Uterus (tissue), 3 donors: ENCODE measurements at regions not wholly inside any gene's neighbourhood (a gene's known extent, or its start where the extent isn't known, plus 50 kb on each side); places are given as distances from the start of the nearest gene placed in this dataset.
A peak's percentile ranks its signal among the peaks of the same experiment; 100 is the strongest.
"Not testable (repeated sequence)": the region's sequence is repeated elsewhere in the genome, so short reads cannot be mapped to it uniquely, and the experiment has no call there.

ENCODE experiments used
- DNase-seq, 2 donors: peaks; one replicate each; pipeline ENCODE4 v3.0.0-alpha.2; 2019 to 2020
- H3K27ac ChIP-seq, 2 donors: fragments of 200-600 bp; sonication (generic); 1 replicate in 1 of 2; 2 replicates in 1 of 2; pipeline ENCODE4 v1.5.1; 2016 to 2018
- H3K27me3 ChIP-seq, 2 donors: fragments of 200-600 bp; sonication (generic); one replicate each; pipeline ENCODE4 v1.5.1; 2018 to 2019; ENCODE audit warnings: control low read depth in 1 of 2
- H3K36me3 ChIP-seq, 2 donors: fragments of 200-600 bp; sonication (generic); one replicate each; pipeline ENCODE4 v1.5.1; 2019; ENCODE audit warnings: control low read depth in 1 of 2
- H3K4me1 ChIP-seq, 2 donors: fragments of 200-600 bp; sonication (generic); one replicate each; pipeline ENCODE4 v1.5.1; 2018 to 2019; ENCODE audit warnings: control low read depth in 1 of 2
- H3K4me3 ChIP-seq, 2 donors: fragments of 200-600 bp; sonication (generic); 1 replicate in 1 of 2; 2 replicates in 1 of 2; pipeline ENCODE4 v1.5.1; 2018 to 2019; ENCODE audit warnings: mild to moderate bottlenecking in 1 of 2
- H3K9me3 ChIP-seq, 2 donors: fragments of 200-600 bp; sonication (generic); one replicate each; pipeline ENCODE4 v1.5.1; 2019; ENCODE audit warnings: control low read depth in 1 of 2
- POLR2A ChIP-seq, 2 donors: fragments of 450-650 bp; IDR thresholded peaks; one replicate each; pipeline ENCODE4 v1.6.1; 2016; ENCODE audit warnings: antibody characterized with exemption in 2 of 2, mild to moderate bottlenecking in 1 of 2, moderate library complexity in 1 of 2
- intact Hi-C: fragments of 100-400 bp; cut with DNase I; formaldehyde crosslinking; loops from one replicate; pipeline ENCODE4 v1.15.1; 2023; ENCODE audit warnings: low total_unique reads
- TF ChIP-seq, protein P1 (sequence below), 4 experiments: fragments of 200-600 bp in 2 of 4; fragments of 450-650 bp in 2 of 4; sonication (generic) in 2 of 4; IDR thresholded peaks; one replicate each; pipeline ENCODE4 v1.5.1; 2016 to 2019; ENCODE audit warnings: antibody characterized with exemption in 4 of 4, mild to moderate bottlenecking in 2 of 4, moderate library complexity in 1 of 4
- donor health status: DM: yes; HTN: yes; CAD: no.

DNA sequence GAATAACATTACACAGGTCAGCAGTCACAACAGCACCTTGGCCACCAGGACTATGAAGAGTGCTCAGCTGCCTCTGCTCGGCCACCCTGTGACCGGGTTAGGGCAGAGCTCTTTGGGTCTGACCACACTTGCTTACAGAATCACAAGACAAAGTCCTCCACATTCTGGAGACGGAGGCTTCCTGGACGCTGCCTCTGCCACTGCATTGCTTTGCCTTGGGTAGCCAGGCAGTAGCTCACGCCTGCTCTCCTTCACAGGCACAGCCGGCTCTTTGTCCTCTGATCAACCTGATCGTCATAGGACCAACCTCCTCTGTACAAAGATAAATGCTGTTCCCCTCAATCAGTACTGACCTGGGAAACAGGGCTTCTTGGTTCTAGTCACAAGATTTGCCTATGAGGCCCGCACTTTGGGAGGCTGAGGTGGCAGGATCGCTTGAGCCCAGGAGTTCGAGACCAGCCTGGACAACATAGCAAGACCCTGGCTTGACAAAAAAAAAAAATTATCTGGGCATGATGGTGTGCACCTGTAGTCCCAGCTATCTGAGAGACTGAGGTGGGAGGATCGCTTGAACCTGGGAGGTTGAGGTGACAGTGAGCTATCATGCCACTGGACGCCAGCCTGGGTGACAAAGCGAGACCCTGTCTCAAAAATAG is 128.4 kb upstream of the IER5L start:
- intact Hi-C loops: no loop called here
- H3K27me3 ChIP-seq: no peaks in the 10 kb centered on the region
- no peaks in the 10 kb centered on the region for H3K36me3 ChIP-seq
- H3K27ac ChIP-seq: no peak overlapping the region
- no peak for DNase-seq
- TF ChIP-seq, protein P1, sequence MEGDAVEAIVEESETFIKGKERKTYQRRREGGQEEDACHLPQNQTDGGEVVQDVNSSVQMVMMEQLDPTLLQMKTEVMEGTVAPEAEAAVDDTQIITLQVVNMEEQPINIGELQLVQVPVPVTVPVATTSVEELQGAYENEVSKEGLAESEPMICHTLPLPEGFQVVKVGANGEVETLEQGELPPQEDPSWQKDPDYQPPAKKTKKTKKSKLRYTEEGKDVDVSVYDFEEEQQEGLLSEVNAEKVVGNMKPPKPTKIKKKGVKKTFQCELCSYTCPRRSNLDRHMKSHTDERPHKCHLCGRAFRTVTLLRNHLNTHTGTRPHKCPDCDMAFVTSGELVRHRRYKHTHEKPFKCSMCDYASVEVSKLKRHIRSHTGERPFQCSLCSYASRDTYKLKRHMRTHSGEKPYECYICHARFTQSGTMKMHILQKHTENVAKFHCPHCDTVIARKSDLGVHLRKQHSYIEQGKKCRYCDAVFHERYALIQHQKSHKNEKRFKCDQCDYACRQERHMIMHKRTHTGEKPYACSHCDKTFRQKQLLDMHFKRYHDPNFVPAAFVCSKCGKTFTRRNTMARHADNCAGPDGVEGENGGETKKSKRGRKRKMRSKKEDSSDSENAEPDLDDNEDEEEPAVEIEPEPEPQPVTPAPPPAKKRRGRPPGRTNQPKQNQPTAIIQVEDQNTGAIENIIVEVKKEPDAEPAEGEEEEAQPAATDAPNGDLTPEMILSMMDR (IDR thresholded peaks at IDR 0.05): no peak
- no peak for TF ChIP-seq POLR2A (IDR thresholded peaks at IDR 0.05)
- H3K9me3 ChIP-seq: no peaks in the 10 kb centered on the region
- no peaks in the 10 kb centered on the region for H3K4me1 ChIP-seq
- no peak overlapping the region for H3K4me3 ChIP-seq

DNA sequence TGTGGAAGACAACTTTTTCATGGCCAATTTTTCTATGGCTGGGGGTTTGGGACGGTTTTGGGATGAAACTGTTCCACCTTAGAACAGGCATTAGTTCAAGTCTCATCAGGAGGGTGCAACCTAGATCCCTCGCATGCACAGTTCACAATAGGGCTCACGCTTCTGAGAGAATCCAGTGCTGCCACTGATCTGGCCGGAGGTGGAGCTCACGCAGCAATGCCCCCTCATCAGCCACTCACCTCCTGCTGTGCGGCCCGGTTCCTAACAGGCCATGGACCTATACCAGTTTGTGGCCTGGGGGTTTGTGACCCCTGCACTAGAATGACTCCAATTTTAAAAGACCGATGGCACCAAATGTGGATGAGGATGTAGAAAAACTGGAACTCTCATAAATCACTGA is 127.2 kb upstream of the IER5L start:
- Histone ChIP-seq H3K27me3 (no peaks in the 10 kb centered on the region), H3K9me3 (no peaks in the 10 kb centered on the region), H3K36me3 (no peaks in the 10 kb centered on the region), H3K4me3 (no peak overlapping the region), H3K4me1 (no peaks in the 10 kb centered on the region), H3K27ac (no peak overlapping the region)
- no peak for DNase-seq
- intact Hi-C loops: no loop called here
- TF ChIP-seq POLR2A (IDR thresholded peaks at IDR 0.05): no peak
- TF ChIP-seq, protein P1 (IDR thresholded peaks at IDR 0.05): no peak

DNA sequence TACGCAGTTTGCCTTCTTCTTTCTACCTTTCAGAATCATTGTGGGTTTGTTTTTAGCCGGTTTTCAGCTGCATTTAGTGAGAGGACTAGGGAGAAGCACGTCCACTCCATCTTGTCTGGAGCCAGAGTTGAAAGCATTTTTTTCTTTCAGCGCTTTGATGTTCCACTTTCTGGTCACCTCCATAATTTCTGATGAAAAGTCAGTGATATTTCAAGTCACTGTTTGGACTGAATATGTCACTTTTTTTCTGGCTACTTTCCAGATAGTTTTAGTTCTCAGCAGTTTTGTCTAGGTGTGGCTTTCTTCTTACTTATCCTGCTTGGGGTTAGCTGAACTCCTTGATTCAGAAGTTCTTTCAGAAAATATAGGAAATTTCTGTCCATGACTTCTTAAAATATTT is 123.9 kb upstream of the IER5L start:
- Histone ChIP-seq H3K27me3 (no peaks in the 10 kb centered on the region), H3K27ac (no peak overlapping the region), H3K36me3 (no peaks in the 10 kb centered on the region), H3K4me3 (no peak overlapping the region), H3K4me1 (no peaks in the 10 kb centered on the region), H3K9me3 (no peaks in the 10 kb centered on the region)
- intact Hi-C loops: no loop called here
- DNase-seq: no peak
- no peak for TF ChIP-seq POLR2A (IDR thresholded peaks at IDR 0.05)
- TF ChIP-seq, protein P1 (IDR thresholded peaks at IDR 0.05): no peak

DNA sequence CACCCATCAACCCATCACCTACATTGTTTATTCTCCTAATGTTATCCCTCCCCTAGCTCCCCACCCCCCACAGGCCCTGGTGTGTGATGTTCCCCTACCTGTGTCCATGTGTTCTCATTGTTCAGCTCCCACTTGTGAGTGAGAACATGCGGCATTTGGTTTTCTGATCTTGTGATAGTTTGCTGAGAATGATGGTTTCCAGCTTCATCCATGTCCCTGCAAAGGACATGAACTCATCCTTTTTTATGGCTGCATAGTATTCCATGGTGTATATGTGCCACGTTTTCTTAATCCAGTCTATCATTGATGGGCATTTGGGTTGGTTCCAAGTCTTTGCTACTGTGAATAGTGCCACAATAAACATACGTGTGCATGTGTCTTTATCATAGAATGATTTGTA is 118.1 kb upstream of the IER5L start:
- H3K27me3 ChIP-seq, H3K4me1 ChIP-seq, H3K27ac ChIP-seq, H3K4me3 ChIP-seq, H3K36me3 ChIP-seq, H3K9me3 ChIP-seq, intact Hi-C loops, DNase-seq: not testable (repeated sequence)

DNA sequence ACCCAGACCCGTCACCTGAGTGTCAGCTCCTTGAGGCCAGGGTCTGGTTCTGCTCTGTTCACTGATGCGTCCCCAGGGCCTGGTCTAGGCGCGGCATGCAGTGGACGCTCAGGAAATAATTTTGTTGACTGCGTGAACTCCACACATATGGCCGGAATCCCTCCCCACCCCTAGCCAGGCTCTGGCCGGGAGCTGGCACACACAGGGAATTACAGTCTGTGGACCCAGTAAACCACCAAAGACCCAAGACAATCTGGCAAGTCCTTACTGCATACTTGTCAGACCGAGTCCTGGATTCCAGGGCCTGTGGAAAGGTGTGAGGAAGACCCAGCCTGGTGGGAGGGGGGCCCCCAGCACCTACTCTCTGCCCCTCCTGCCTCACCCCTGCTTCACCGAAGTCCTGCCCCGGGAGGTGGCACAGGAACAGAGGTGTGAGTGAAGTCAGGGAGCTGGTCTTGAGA is 113.0 kb upstream of the IER5L start:
- intact Hi-C loops: no loop called here
- H3K27ac ChIP-seq: no peak overlapping the region
- no peaks in the 10 kb centered on the region for H3K9me3 ChIP-seq
- no peaks in the 10 kb centered on the region for H3K27me3 ChIP-seq
- H3K4me3 ChIP-seq: no peak overlapping the region
- no peaks in the 10 kb centered on the region for H3K36me3 ChIP-seq
- DNase-seq: peak in 1 of 2 donors; percentile 7
- H3K4me1 ChIP-seq: no peaks in the 10 kb centered on the region
- TF ChIP-seq POLR2A (IDR thresholded peaks at IDR 0.05): no peak
- TF ChIP-seq, protein P1 (IDR thresholded peaks at IDR 0.05): no peak

DNA sequence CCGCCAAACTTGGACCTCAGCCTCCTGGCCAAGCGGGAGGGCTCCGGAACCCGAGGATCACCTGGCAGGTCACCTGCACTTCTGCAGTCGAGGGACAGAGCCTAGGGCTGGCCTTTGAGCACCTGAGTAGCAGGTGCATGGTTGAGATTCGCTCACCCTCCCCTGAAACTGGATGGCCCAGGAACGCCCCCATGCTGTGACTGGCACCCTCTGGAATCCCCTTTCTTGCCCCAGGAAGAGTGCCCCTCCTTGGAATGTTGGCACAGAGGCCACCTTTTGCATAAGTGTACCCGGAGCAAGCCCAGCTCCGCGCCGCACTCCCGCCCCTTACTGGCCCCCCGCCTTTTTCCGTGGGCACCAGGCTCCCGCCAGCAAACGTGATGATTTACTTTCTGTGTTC is 112.5 kb upstream of the IER5L start:
- intact Hi-C loops: no loop called here
- Histone ChIP-seq H3K36me3 (no peaks in the 10 kb centered on the region), H3K4me3 (no peak overlapping the region), H3K9me3 (no peaks in the 10 kb centered on the region), H3K27me3 (no peaks in the 10 kb centered on the region), H3K4me1 (no peaks in the 10 kb centered on the region), H3K27ac (no peak overlapping the region)
- TF ChIP-seq, protein P1 (IDR thresholded peaks at IDR 0.05): no peak
- no peak for TF ChIP-seq POLR2A (IDR thresholded peaks at IDR 0.05)
- peak in 1 of 2 donors; percentile 12 for DNase-seq
